ENCODE measurements at regions not wholly inside any gene's neighbourhood (a gene's known extent, or its start where the extent isn't known, plus 50 kb on each side); places are given as distances from the start of the nearest gene placed in this dataset.

DNA sequence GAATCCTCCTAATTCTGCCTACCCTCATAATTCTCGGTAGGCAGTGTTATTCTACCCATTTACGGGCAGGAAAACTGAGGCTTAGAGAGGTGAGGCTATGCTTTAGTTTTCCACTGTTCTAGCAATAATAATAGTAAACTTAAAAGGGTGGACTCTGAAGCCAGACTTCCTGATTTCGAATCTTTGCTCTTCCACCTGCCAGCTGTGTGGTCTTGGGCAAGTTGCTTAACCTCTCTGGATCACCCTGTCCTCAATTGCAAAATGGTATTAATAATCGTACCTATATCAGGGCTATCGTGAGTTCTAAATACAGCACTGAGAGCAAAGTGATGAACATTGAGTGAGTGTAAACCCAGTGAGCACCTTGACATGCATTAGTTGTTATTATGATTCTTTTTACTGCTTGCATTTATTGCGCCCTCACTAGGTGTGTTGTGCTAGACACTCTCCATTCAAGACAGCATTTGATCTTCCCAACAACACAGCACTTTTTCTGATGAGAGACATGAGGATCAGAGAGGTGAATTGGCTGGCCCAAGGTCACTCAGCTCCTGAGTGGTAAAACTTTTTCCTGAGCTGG is 102.3 kb upstream of the CSF3R start:
- Mint-ChIP-seq H3K27ac (no peak overlapping the region), H3K4me1 (ENCODE audit: low read depth) (no peaks in the 10 kb centered on the region), H3K36me3 (ENCODE audit: low read depth) (no peaks in the 10 kb centered on the region), H3K9me3 (no peaks in the 10 kb centered on the region), H3K27me3 (ENCODE audit: low read depth) (peaks cover 29% of the 10 kb centered on the region), H3K4me3 (ENCODE audit: low read depth) (no peak overlapping the region)
- no peak for DNase-seq (ENCODE audit: low spot score)
- intact Hi-C loops (cut with micrococcal nuclease), result no loop called here

GRCh38 chr1:36583980-36584782 is 101.5 kb upstream of the CSF3R start:
- intact Hi-C loops (cut with micrococcal nuclease), result no loop called here
- peaks cover 29% of the 10 kb centered on the region for H3K27me3 Mint-ChIP-seq (ENCODE audit: low read depth)
- no peak overlapping the region for H3K4me3 Mint-ChIP-seq (ENCODE audit: low read depth)
- no peaks in the 10 kb centered on the region for H3K9me3 Mint-ChIP-seq
- no peaks in the 10 kb centered on the region for H3K4me1 Mint-ChIP-seq (ENCODE audit: low read depth)
- no peaks in the 10 kb centered on the region for H3K36me3 Mint-ChIP-seq (ENCODE audit: low read depth)
- H3K27ac Mint-ChIP-seq, result no peak overlapping the region
- DNase-seq (ENCODE audit: low spot score), result no peak

DNA sequence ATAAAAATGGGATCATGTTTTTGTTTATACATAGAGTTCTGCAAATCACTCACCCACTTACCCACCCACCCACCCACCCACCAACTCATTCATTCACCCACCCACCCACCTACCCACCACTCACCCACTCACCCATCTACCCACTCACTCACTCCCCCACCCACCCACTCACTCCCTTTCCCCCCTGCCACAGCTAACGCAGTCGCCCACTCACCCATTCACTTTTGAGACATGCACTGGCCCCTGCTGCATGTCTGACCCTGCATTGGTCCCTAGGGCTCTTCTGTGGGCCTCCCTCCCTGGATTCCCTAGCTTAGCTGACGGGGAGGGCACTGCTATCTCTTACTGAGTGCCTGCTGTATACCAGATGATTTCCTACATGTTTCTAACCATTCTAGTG is 100.4 kb upstream of the CSF3R start:
- no peak for DNase-seq (ENCODE audit: low spot score)
- peaks cover 29% of the 10 kb centered on the region for H3K27me3 Mint-ChIP-seq (ENCODE audit: low read depth)
- intact Hi-C loops (cut with micrococcal nuclease), result no loop called here
- H3K9me3 Mint-ChIP-seq, result no peaks in the 10 kb centered on the region
- no peak overlapping the region for H3K4me3 Mint-ChIP-seq (ENCODE audit: low read depth)
- no peaks in the 10 kb centered on the region for H3K36me3 Mint-ChIP-seq (ENCODE audit: low read depth)
- H3K4me1 Mint-ChIP-seq (ENCODE audit: low read depth), result no peaks in the 10 kb centered on the region
- H3K27ac Mint-ChIP-seq, result no peak overlapping the region

DNA sequence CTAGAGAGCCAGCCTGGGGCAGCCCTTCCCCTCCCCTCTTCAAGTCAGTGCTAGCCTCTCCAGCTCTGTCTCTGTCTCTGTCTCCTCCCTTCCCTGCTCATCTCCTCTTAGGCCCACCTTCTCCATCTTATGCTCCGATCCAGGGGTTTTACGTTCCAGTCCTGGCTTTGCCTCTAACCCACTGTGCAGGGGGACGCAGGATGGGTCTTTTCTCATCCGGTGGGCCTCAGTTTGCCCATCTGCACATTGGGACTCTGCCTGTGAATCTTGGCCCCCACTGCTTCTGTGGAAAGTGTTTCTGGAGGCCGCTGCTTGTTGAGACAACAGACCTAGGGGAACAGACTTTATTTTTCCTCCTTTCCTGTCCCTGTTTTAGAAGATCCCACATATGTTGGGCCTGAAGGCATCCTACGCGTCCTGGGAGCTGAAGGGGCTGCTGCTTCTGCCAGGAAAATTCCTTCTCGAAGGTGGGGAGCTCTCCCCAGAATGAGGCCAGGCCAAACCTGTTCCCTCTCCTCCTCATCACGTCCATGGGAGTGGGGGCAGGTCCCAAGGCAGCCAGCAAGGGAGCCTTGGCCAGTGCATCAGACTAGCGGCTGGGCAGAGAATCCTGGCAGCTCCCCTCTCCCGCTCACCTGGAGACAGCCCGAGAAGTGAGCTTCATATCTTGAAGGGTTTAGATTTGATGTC is 99.5 kb upstream of the CSF3R start:
- intact Hi-C loops (cut with micrococcal nuclease), result no loop called here
- DNase-seq (ENCODE audit: low spot score), result no peak
- Mint-ChIP-seq H3K27ac (no peak overlapping the region), H3K4me3 (ENCODE audit: low read depth) (no peak overlapping the region), H3K9me3 (no peaks in the 10 kb centered on the region), H3K27me3 (ENCODE audit: low read depth) (peaks cover 29% of the 10 kb centered on the region), H3K36me3 (ENCODE audit: low read depth) (no peaks in the 10 kb centered on the region), H3K4me1 (ENCODE audit: low read depth) (no peaks in the 10 kb centered on the region)

GRCh38 chr1:36580524-36580923 is 97.8 kb upstream of the CSF3R start:
- no peak for DNase-seq (ENCODE audit: low spot score)
- intact Hi-C loops (cut with micrococcal nuclease), result no loop called here
- H3K4me3 Mint-ChIP-seq (ENCODE audit: low read depth), result no peak overlapping the region
- H3K9me3 Mint-ChIP-seq, result no peaks in the 10 kb centered on the region
- no peak overlapping the region for H3K27ac Mint-ChIP-seq
- no peaks in the 10 kb centered on the region for H3K4me1 Mint-ChIP-seq (ENCODE audit: low read depth)
- H3K36me3 Mint-ChIP-seq (ENCODE audit: low read depth), result no peaks in the 10 kb centered on the region
- peaks cover 21% of the 10 kb centered on the region for H3K27me3 Mint-ChIP-seq (ENCODE audit: low read depth)

DNA sequence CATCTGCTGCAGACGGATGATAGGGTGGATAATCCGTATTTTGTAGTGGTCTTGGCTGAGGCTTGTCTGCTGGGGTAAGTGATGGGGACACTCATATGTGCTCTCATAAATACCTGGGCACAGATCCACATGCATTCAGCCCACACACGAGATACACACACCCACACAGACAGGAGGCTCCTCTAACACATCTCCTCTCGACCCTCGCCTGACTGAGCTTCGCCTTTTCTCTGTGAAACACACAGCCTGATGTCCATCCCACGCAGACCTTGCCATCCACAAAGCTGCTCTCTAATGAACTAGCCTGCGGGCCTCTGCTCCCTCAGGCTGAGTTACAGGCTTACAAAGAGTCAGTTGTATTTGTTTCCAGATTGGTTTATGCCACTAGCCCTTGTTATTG is 96.3 kb upstream of the CSF3R start:
- no peak overlapping the region for H3K4me3 Mint-ChIP-seq (ENCODE audit: low read depth)
- H3K36me3 Mint-ChIP-seq (ENCODE audit: low read depth), result no peaks in the 10 kb centered on the region
- intact Hi-C loops (cut with micrococcal nuclease), result no loop called here
- DNase-seq (ENCODE audit: low spot score), result no peak
- no peaks in the 10 kb centered on the region for H3K4me1 Mint-ChIP-seq (ENCODE audit: low read depth)
- H3K27me3 Mint-ChIP-seq (ENCODE audit: low read depth), result peaks cover 11% of the 10 kb centered on the region
- no peak overlapping the region for H3K27ac Mint-ChIP-seq
- H3K9me3 Mint-ChIP-seq, result no peaks in the 10 kb centered on the region

DNA sequence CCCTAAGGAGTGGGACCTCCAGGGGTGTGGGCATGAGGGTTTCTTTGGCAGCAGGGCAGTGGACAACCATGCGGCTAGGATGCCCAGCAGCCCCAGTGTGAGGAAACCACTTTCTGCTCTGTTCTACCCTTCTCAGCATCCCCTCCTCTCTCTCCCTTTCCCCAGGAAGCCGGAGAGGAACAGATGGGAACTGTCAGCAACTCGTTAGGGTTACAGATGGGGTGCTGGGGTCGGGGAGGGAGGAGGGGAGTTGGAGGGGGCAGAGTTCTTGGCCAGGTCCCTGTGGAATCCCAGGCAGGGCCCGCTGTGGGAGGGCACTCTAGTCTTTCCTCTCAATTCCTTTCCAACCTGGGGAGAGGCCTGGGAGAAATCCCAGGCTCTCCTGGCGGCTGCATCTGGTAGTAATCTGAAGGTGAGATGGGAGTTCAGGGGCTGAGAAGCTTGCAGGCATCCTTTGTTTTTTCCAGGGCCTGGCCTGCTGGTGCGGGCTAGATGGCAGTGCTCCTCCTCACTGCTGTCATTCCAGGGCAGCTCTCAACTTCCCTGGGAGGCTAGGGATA is 93.9 kb upstream of the CSF3R start:
- no peaks in the 10 kb centered on the region for H3K4me1 Mint-ChIP-seq (ENCODE audit: low read depth)
- H3K9me3 Mint-ChIP-seq, result no peaks in the 10 kb centered on the region
- no peak overlapping the region for H3K4me3 Mint-ChIP-seq (ENCODE audit: low read depth)
- intact Hi-C loops (cut with micrococcal nuclease), result no loop called here
- no peaks in the 10 kb centered on the region for H3K36me3 Mint-ChIP-seq (ENCODE audit: low read depth)
- DNase-seq (ENCODE audit: low spot score), result no peak
- H3K27me3 Mint-ChIP-seq (ENCODE audit: low read depth), result peaks cover 8% of the 10 kb centered on the region
- H3K27ac Mint-ChIP-seq, result no peak overlapping the region

GRCh38 chr1:36576118-36576517 is 93.4 kb upstream of the CSF3R start:
- Mint-ChIP-seq H3K27ac (no peak overlapping the region), H3K4me1 (ENCODE audit: low read depth) (no peaks in the 10 kb centered on the region), H3K9me3 (no peaks in the 10 kb centered on the region), H3K36me3 (ENCODE audit: low read depth) (no peaks in the 10 kb centered on the region), H3K4me3 (ENCODE audit: low read depth) (no peak overlapping the region), H3K27me3 (ENCODE audit: low read depth) (peaks cover 8% of the 10 kb centered on the region)
- no peak for DNase-seq (ENCODE audit: low spot score)
- intact Hi-C loops (cut with micrococcal nuclease), result no loop called here

DNA sequence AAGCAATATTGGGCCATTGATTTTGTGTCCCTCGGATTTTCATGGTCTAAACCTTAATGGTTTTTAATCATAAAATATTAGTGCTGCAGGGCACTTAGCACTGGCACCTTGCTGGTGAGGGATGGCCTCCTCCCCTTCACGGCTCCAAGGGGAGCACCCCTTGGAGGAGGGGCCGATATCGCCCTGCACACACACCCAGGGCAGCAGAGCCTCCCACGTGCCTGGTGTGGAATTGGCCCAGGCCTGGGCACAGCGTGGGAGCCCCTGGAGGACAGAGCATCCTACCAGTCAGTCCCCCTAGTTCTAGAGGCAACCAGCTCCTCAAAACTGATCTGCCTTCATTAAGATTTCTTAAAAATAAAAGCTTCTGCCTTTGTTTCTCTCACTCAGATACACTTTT is 90.7 kb upstream of the CSF3R start:
- no peak for DNase-seq (ENCODE audit: low spot score)
- Mint-ChIP-seq H3K4me1 (ENCODE audit: low read depth) (no peaks in the 10 kb centered on the region), H3K27ac (no peak overlapping the region), H3K36me3 (ENCODE audit: low read depth) (no peaks in the 10 kb centered on the region), H3K9me3 (no peaks in the 10 kb centered on the region), H3K27me3 (ENCODE audit: low read depth) (peaks cover 5% of the 10 kb centered on the region), H3K4me3 (ENCODE audit: low read depth) (no peak overlapping the region)
- intact Hi-C loops (cut with micrococcal nuclease), result no loop called here

- H3K4me1 Mint-ChIP-seq (ENCODE audit: low read depth), result no peaks in the 10 kb centered on the region
- intact Hi-C loops (cut with micrococcal nuclease), result no loop called here
- no peak for DNase-seq (ENCODE audit: low spot score)
- H3K27ac Mint-ChIP-seq, result no peak overlapping the region
- H3K36me3 Mint-ChIP-seq (ENCODE audit: low read depth), result no peaks in the 10 kb centered on the region
- H3K4me3 Mint-ChIP-seq (ENCODE audit: low read depth), result no peak overlapping the region
- H3K27me3 Mint-ChIP-seq (ENCODE audit: low read depth), result peaks cover 5% of the 10 kb centered on the region
- H3K9me3 Mint-ChIP-seq, result no peaks in the 10 kb centered on the region
These were observed 90.2 kb upstream of the CSF3R start for GRCh38 chr1:36572906-36573305.

- no peaks in the 10 kb centered on the region for H3K36me3 Mint-ChIP-seq (ENCODE audit: low read depth)
- H3K4me1 Mint-ChIP-seq (ENCODE audit: low read depth), result no peaks in the 10 kb centered on the region
- intact Hi-C loops (cut with micrococcal nuclease), result no loop called here
- DNase-seq (ENCODE audit: low spot score), result no peak
- no peak overlapping the region for H3K27ac Mint-ChIP-seq
- no peaks in the 10 kb centered on the region for H3K9me3 Mint-ChIP-seq
- H3K27me3 Mint-ChIP-seq (ENCODE audit: low read depth), result peaks cover 5% of the 10 kb centered on the region
- H3K4me3 Mint-ChIP-seq (ENCODE audit: low read depth), result no peak overlapping the region
These were observed 89.5 kb upstream of the CSF3R start for GRCh38 chr1:36572142-36572715.

GRCh38 chr1:36571106-36571505 is 88.4 kb upstream of the CSF3R start:
- peaks cover 5% of the 10 kb centered on the region for H3K27me3 Mint-ChIP-seq (ENCODE audit: low read depth)
- H3K27ac Mint-ChIP-seq, result no peak overlapping the region
- H3K9me3 Mint-ChIP-seq, result no peaks in the 10 kb centered on the region
- H3K4me3 Mint-ChIP-seq (ENCODE audit: low read depth), result no peak overlapping the region
- no peaks in the 10 kb centered on the region for H3K4me1 Mint-ChIP-seq (ENCODE audit: low read depth)
- intact Hi-C loops (cut with micrococcal nuclease), result no loop called here
- no peak for DNase-seq (ENCODE audit: low spot score)
- no peaks in the 10 kb centered on the region for H3K36me3 Mint-ChIP-seq (ENCODE audit: low read depth)

All from activated T-helper 2 cell treated with anti-CD3 and anti-CD28 coated beads, Interferon-gamma antibody, Interleukin-2, Interleukin-4, amounts not matched to agents 10 μg/mL and 5 μg/mL and 100 μg/mL, durations not matched to agents 14 hours and 24 hours and 36 hours (primary cell).